ENCODE measurements at regions not wholly inside any gene's neighbourhood (a gene's known extent, or its start where the extent isn't known, plus 50 kb on each side); places are given as distances from the start of the nearest gene placed in this dataset.

DNA sequence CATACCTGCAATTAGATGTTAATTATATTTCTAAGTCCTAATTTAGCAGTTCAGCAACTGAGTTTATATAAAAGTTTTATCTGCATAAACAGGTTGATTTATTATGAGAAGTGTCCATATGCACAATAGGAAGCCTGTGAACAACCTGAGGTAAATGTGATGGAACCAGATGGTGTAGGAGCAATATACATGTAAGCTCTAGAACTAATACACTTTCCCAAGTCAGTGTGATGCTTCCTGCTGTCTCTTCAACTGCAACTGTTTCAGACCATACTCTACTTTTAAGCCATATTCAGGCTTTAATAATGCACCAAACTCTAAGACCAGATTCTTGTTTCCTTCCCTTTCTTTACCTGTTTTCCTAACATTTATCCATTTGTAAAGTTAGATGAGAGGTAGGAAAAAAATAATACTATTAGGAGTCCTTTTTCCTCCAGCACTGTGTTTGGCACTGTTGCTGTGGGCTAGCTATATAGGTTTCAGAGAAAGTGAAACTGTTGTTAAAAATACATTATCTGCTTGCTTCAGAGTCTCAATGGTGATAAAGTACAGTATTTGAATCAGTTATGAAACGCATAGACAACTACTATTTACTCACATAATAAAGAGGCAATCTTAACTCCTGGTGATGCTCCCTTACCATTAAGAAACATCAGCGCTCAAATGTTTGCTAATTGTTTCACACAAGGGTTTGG, 1009.3 kb downstream of the GRIK2 start:
- Mint-ChIP-seq H3K27ac (no peak overlapping the region), H3K27me3 (ENCODE audit: low read depth) (no peaks in the 10 kb centered on the region), H3K9me3 (peaks cover 9% of the 10 kb centered on the region), H3K4me1 (peaks cover 23% of the 10 kb centered on the region), H3K4me3 (no peak overlapping the region), H3K36me3 (peaks cover 3% of the 10 kb centered on the region)
- ATAC-seq = no peak
- CTCF ChIA-PET = no interaction called here
- no peak for DNase-seq (ENCODE audit: low spot score)
- TF ChIP-seq NR1H2 (CRISPR knock-in tag; IDR thresholded peaks at IDR 0.05) (no peak), GABPB1 (CRISPR knock-in tag; IDR thresholded peaks at IDR 0.05) (no peak), HMGA2 (CRISPR knock-in tag; IDR thresholded peaks at IDR 0.05) (no peak), MXD4 (CRISPR knock-in tag; IDR thresholded peaks at IDR 0.05; ENCODE audit: borderline replicate concordance) (no peak), JUN (CRISPR knock-in tag; IDR thresholded peaks at IDR 0.05) (no peak), ESRRA (CRISPR knock-in tag; IDR thresholded peaks at IDR 0.05; ENCODE audit: borderline replicate concordance) (no peak), RORB (CRISPR knock-in tag; IDR thresholded peaks at IDR 0.05) (no peak), NR3C1 (CRISPR knock-in tag; conservative IDR thresholded peaks at IDR 0.05; ENCODE audit: low read depth) (no peak), TCF7 (CRISPR knock-in tag; IDR thresholded peaks at IDR 0.05; ENCODE audit: low read depth) (no peak), TP53 (CRISPR knock-in tag; IDR thresholded peaks at IDR 0.05) (no peak), GRHL2 (CRISPR knock-in tag; IDR thresholded peaks at IDR 0.05; ENCODE audit: insufficient replicate concordance, severe bottlenecking) (no peak)
- TF ChIP-seq, protein P1, sequence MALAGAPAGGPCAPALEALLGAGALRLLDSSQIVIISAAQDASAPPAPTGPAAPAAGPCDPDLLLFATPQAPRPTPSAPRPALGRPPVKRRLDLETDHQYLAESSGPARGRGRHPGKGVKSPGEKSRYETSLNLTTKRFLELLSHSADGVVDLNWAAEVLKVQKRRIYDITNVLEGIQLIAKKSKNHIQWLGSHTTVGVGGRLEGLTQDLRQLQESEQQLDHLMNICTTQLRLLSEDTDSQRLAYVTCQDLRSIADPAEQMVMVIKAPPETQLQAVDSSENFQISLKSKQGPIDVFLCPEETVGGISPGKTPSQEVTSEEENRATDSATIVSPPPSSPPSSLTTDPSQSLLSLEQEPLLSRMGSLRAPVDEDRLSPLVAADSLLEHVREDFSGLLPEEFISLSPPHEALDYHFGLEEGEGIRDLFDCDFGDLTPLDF (CRISPR knock-in tag; IDR thresholded peaks at IDR 0.05) = no peak
- TF ChIP-seq, protein P2, sequence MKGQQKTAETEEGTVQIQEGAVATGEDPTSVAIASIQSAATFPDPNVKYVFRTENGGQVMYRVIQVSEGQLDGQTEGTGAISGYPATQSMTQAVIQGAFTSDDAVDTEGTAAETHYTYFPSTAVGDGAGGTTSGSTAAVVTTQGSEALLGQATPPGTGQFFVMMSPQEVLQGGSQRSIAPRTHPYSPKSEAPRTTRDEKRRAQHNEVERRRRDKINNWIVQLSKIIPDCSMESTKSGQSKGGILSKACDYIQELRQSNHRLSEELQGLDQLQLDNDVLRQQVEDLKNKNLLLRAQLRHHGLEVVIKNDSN (CRISPR knock-in tag; IDR thresholded peaks at IDR 0.05) = no peak
- TF ChIP-seq, protein P3, sequence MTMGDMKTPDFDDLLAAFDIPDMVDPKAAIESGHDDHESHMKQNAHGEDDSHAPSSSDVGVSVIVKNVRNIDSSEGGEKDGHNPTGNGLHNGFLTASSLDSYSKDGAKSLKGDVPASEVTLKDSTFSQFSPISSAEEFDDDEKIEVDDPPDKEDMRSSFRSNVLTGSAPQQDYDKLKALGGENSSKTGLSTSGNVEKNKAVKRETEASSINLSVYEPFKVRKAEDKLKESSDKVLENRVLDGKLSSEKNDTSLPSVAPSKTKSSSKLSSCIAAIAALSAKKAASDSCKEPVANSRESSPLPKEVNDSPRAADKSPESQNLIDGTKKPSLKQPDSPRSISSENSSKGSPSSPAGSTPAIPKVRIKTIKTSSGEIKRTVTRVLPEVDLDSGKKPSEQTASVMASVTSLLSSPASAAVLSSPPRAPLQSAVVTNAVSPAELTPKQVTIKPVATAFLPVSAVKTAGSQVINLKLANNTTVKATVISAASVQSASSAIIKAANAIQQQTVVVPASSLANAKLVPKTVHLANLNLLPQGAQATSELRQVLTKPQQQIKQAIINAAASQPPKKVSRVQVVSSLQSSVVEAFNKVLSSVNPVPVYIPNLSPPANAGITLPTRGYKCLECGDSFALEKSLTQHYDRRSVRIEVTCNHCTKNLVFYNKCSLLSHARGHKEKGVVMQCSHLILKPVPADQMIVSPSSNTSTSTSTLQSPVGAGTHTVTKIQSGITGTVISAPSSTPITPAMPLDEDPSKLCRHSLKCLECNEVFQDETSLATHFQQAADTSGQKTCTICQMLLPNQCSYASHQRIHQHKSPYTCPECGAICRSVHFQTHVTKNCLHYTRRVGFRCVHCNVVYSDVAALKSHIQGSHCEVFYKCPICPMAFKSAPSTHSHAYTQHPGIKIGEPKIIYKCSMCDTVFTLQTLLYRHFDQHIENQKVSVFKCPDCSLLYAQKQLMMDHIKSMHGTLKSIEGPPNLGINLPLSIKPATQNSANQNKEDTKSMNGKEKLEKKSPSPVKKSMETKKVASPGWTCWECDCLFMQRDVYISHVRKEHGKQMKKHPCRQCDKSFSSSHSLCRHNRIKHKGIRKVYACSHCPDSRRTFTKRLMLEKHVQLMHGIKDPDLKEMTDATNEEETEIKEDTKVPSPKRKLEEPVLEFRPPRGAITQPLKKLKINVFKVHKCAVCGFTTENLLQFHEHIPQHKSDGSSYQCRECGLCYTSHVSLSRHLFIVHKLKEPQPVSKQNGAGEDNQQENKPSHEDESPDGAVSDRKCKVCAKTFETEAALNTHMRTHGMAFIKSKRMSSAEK (CRISPR knock-in tag; IDR thresholded peaks at IDR 0.05; ENCODE audit: borderline replicate concordance) = no peak
- TF ChIP-seq, protein P4, sequence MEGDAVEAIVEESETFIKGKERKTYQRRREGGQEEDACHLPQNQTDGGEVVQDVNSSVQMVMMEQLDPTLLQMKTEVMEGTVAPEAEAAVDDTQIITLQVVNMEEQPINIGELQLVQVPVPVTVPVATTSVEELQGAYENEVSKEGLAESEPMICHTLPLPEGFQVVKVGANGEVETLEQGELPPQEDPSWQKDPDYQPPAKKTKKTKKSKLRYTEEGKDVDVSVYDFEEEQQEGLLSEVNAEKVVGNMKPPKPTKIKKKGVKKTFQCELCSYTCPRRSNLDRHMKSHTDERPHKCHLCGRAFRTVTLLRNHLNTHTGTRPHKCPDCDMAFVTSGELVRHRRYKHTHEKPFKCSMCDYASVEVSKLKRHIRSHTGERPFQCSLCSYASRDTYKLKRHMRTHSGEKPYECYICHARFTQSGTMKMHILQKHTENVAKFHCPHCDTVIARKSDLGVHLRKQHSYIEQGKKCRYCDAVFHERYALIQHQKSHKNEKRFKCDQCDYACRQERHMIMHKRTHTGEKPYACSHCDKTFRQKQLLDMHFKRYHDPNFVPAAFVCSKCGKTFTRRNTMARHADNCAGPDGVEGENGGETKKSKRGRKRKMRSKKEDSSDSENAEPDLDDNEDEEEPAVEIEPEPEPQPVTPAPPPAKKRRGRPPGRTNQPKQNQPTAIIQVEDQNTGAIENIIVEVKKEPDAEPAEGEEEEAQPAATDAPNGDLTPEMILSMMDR (IDR thresholded peaks at IDR 0.05) = no peak
- TF ChIP-seq, protein P5, sequence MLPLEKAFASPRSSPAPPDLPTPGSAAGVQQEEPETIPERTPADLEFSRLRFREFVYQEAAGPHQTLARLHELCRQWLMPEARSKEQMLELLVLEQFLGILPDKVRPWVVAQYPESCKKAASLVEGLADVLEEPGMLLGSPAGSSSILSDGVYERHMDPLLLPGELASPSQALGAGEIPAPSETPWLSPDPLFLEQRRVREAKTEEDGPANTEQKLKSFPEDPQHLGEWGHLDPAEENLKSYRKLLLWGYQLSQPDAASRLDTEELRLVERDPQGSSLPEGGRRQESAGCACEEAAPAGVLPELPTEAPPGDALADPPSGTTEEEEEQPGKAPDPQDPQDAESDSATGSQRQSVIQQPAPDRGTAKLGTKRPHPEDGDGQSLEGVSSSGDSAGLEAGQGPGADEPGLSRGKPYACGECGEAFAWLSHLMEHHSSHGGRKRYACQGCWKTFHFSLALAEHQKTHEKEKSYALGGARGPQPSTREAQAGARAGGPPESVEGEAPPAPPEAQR (CRISPR knock-in tag; IDR thresholded peaks at IDR 0.05) = no peak
- TF ChIP-seq, protein P6, sequence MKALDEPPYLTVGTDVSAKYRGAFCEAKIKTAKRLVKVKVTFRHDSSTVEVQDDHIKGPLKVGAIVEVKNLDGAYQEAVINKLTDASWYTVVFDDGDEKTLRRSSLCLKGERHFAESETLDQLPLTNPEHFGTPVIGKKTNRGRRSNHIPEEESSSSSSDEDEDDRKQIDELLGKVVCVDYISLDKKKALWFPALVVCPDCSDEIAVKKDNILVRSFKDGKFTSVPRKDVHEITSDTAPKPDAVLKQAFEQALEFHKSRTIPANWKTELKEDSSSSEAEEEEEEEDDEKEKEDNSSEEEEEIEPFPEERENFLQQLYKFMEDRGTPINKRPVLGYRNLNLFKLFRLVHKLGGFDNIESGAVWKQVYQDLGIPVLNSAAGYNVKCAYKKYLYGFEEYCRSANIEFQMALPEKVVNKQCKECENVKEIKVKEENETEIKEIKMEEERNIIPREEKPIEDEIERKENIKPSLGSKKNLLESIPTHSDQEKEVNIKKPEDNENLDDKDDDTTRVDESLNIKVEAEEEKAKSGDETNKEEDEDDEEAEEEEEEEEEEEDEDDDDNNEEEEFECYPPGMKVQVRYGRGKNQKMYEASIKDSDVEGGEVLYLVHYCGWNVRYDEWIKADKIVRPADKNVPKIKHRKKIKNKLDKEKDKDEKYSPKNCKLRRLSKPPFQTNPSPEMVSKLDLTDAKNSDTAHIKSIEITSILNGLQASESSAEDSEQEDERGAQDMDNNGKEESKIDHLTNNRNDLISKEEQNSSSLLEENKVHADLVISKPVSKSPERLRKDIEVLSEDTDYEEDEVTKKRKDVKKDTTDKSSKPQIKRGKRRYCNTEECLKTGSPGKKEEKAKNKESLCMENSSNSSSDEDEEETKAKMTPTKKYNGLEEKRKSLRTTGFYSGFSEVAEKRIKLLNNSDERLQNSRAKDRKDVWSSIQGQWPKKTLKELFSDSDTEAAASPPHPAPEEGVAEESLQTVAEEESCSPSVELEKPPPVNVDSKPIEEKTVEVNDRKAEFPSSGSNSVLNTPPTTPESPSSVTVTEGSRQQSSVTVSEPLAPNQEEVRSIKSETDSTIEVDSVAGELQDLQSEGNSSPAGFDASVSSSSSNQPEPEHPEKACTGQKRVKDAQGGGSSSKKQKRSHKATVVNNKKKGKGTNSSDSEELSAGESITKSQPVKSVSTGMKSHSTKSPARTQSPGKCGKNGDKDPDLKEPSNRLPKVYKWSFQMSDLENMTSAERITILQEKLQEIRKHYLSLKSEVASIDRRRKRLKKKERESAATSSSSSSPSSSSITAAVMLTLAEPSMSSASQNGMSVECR (CRISPR knock-in tag; IDR thresholded peaks at IDR 0.05; ENCODE audit: borderline replicate concordance) = no peak
- POLR2A ChIA-PET = no interaction called here

Measured in WTC11 (cell line).